GM18868 (cell line): ENCODE measurements at regions not wholly inside any gene's neighbourhood (a gene's known extent, or its start where the extent isn't known, plus 50 kb on each side); places are given as distances from the start of the nearest gene placed in this dataset.

Experiments used
- ATAC-seq: cut with Tn5 transposase; IDR thresholded peaks from one replicate; pipeline ENCODE4 v1.9.1; 2021; ENCODE audit warnings: mild to moderate bottlenecking, moderate library complexity; ENCODE audit not compliant: unreplicated experiment

DNA sequence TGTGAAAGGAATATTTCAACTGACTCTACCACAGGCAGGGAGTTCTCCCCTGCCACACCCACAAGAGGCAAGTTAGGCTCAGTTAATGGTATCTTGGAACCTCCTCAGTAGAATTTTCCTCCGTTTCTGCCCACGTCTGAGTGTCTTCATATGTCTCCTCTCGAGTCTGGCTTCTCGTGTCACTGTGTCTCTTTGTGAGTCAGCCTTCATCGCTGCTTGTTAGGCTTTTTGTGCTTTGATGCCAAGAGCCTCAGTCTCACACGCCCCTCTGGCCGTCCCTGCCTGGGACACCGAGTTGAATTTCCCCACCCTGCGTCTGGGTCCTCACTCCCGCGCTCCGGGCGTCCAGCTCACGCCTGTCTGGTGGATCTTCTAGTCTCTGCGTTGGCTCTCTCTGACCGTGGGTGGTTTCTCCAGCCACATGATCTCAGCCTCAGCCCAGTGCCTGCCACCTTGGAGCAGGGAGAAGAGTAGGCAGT is 125.7 kb upstream of the GADD45A start:
- ATAC-seq = no peak

DNA sequence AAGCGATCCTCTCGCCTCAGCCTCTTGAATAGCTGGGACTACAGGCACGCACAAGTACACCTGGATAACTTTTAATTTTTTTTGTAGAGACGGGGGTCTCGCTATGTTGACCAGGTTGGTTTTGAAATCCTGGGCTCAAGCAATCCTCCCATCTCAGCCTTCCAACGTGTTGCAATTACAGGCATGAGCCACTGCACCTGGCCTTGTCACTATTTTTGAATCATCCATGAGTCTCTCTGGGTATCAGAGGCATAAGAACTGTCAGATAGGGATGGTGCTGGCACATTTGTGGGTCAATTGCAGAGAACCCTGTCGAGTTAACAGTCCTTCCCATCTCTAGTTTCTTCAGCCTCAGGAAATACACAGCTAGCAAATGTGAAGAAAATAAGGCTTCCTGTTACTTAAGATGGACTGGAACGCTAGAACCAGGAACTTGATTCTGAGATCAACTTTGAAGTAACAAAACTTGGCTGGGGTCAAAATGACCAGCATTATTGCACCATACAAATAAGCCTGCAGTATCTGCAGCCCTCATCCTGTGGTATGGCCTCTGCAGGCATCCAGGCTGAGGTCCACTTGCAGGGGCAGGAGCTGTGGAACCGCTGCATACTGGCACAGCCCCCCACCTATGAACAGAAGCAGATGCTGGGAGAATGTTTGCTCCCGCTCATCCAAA is 124.3 kb upstream of the GADD45A start:
- no peak for ATAC-seq

DNA sequence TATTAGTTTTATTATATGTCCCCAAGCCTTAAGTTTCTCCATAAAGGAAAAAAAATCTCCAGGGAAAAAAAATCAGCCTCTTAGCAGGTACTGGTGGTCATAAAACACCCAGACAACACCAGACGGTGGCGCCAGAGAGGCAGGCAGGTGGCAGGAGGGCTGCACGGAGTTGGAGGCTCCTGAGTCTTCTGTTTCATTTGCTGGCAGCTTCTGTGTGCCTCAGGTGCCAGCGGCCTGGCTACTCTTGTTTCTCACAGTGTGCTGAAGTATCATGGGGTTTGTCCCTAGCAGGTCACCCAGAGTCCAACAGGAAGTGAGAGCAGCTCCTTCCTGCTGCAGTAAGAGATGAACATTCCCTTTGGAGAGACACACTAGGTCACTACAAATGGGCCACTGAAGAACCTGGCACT is 123.3 kb upstream of the GADD45A start:
- ATAC-seq = peak; percentile 87

DNA sequence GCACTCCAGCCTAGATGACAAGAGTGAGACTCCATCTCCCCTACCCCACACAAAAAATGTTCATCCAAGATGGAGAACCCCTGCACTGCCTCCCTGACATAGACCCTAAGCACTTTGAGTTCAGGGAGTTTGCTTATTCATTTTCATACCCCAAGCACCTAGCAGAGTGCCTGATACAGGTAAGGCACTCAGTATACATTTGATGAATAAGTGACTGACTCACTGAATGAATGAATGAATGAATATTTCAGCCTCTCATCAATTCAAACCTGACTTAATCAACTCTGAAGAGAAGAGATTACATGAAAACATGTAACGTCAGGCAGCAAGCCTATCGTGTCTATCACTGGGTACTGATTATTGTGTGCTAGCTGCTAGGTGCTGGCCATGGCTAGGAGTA is 121.3 kb upstream of the GADD45A start:
- ATAC-seq = no peak

DNA sequence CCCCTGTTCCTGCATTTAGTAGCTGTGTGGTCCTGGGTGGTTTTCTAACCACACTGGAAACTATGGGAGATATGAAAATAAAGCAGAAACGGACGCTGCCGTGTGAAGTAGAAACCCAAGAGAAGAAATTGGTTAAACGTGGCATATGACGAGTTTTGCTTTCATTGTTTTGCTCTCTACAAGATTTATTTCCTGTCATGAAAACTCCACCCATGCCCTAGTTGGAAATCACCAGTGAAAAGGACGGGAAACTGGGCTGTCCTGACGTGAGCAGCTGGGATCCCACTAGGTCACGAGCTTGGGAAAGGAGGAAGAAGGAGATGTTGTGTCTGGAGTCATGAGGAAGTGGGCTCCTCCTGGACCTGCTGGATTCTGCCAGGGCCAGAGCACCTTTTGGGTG is 120.8 kb upstream of the GADD45A start:
- ATAC-seq = no peak

- no peak for ATAC-seq
Measured at GRCh38 chr1:67566803-67567377, 118.1 kb upstream of the GADD45A start.

- ATAC-seq = no peak
Measured at GRCh38 chr1:67570486-67571143, 114.4 kb upstream of the GADD45A start.

DNA sequence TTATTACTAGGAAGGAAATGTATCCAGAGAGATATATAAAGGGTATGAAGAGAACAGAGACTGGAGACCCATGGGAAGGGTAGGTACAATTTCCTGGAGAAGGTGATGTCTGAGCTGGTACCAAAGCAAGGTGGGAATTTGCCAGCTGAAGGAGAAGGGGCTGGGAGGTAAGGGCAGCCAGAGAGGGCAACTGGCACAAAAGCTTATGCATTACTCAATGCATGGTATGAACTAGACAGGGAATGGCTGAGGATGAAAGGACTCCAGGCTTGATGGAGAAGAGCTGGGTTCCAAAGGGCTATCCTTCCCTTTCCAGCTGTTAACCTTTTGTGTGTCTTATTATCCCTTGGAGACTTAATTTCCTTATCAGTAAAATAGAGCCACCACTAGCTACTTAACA is 113.6 kb upstream of the GADD45A start:
- ATAC-seq = no peak

DNA sequence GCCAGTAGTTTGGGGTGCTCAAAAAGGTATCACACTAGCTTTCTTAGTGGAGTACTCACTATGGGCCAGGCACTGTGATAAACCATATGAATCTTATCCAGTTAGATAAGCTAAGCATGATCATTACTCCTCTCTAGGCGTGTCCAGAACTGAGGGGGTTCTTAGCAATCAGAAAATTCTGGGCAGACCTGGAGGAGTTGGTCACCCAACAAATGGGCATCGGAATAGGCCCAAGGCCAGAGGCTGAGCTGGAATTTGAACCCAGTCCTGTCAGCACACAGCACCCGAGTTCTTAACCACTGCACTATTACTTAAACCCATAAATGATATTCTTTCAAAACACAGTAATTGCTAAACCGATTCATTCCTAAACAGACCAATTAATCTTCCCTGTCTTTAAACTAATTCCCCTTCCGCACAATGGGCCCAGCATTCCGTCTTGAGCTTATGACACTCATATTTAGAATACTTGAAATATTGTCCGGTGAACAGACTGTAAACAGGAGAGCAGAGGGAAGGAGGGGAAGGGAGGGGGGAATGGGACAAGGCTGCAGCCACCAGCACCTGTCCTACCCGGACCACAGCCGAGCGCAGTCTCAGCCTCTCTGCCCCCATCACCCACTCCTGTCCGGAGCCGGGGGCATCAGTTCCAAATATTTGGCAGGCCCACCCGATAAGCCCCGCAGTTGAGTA is 113.0 kb upstream of the GADD45A start:
- ATAC-seq = no peak

DNA sequence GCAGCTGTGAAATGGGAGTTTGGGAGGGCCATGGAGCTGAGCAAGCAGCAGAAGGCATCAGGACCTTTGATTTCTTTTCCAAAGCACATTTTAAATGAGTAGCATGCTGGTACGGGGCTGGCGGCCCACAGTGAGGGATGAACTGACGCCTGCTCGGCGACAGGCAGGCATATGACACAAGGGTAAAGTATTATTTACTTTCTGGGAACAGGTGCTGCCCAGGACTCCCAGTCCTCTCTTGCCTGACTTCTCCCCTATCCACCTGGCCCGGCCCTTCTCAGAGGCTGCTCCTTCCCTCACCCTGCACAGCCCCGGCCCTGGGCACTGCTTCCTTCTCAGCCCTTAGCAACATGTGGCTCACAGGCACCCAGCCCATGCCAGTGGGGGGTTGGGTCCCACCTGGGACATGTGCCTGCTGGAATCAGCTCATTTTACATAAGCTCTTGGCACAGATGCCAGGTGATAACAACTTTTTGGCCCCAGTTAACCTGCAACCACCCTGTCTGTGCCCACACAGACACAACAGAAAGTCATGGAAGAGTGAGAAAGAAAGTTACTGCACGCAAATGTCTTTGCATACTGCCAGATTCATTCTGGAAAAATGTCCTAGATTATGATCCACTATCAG is 112.3 kb upstream of the GADD45A start:
- no peak for ATAC-seq

DNA sequence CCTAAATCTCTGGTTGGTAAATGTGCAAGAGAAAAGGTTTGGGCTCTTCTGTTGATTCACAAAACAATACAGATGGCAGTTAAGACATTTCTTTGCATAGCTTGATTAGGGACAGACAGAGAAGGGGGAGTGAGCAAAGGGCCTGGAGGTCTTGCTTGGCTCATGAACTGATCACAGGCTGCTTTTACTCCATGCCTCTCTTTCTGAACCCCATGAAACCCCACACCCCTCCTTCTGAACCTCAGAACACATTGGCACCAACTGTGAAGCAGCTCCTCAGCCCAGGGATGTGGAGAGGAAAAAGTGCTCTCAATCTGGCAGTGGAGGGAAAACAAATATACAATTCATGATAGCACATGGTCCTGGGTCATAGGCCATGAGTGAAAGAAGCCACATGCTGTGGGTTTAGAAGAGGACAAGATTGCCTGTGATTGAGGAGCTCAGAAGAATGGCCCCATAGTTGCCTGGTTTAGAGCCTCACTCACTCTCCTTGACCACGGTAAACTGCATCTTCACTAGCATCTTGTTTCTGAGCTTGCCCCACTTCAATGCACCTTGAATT is 111.6 kb upstream of the GADD45A start:
- ATAC-seq = no peak

GRCh38 chr1:67574221-67574620 is 110.8 kb upstream of the GADD45A start:
- ATAC-seq = no peak

- ATAC-seq = no peak
Measured at GRCh38 chr1:67575861-67576260, 109.1 kb upstream of the GADD45A start.

- no peak for ATAC-seq
Measured at GRCh38 chr1:67576474-67576873, 108.5 kb upstream of the GADD45A start.

DNA sequence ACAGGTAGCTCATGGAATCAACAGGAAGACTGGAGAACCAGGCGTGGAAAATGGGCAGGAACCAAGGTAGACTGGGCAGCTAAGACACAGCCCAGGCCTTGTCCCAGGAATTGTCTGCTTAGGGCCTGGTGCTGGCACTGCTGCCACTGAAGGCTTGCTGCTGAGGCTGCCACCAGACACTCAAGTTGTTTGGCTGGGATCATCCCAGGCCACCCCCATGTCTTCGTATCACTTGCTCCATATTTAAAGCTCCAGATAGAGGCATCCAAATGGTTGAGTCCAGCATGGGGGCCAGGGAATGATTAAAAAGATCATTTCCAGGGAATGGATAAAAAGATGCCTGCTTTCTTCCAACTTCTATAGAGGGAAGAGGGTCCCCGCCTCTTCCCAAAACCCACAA is 107.4 kb upstream of the GADD45A start:
- no peak for ATAC-seq

- ATAC-seq = no peak
Measured at GRCh38 chr1:67578397-67579020, 106.5 kb upstream of the GADD45A start.

- ATAC-seq = no peak
Measured at GRCh38 chr1:67579623-67580394, 105.2 kb upstream of the GADD45A start.

- ATAC-seq = no peak
Measured at GRCh38 chr1:67580691-67581403, 104.2 kb upstream of the GADD45A start.
